ENCODE measurements at regions not wholly inside any gene's neighbourhood (a gene's known extent, or its start where the extent isn't known, plus 50 kb on each side); places are given as distances from the start of the nearest gene placed in this dataset.

DNA sequence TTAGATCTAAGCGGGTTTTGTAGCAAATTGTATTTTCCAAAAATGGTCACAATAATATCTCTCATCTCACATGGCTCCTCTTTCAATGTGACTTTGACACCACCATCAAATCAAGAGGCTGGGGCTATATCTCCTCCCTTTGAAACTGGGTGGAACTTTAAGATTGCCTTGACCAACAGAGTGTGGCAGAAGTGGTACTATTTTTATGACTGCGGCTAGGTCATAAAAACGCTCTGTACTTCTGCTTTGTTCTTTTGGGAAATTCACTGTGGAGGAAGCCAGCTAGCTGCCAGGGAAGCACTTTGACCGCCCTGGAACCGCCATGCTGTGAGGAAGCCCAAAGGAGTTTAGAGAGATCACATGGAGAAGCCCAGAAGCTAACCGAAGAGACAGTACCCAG is 50.7 kb upstream of the ACOT11 start:
- TF ChIP-seq, protein P1, sequence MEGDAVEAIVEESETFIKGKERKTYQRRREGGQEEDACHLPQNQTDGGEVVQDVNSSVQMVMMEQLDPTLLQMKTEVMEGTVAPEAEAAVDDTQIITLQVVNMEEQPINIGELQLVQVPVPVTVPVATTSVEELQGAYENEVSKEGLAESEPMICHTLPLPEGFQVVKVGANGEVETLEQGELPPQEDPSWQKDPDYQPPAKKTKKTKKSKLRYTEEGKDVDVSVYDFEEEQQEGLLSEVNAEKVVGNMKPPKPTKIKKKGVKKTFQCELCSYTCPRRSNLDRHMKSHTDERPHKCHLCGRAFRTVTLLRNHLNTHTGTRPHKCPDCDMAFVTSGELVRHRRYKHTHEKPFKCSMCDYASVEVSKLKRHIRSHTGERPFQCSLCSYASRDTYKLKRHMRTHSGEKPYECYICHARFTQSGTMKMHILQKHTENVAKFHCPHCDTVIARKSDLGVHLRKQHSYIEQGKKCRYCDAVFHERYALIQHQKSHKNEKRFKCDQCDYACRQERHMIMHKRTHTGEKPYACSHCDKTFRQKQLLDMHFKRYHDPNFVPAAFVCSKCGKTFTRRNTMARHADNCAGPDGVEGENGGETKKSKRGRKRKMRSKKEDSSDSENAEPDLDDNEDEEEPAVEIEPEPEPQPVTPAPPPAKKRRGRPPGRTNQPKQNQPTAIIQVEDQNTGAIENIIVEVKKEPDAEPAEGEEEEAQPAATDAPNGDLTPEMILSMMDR (IDR thresholded peaks at IDR 0.05), result no peak
- no peak for TF ChIP-seq POLR2A (IDR thresholded peaks at IDR 0.05)
